GM23248 (cell line): ENCODE measurements at regions not wholly inside any gene's neighbourhood (a gene's known extent, or its start where the extent isn't known, plus 50 kb on each side); places are given as distances from the start of the nearest gene placed in this dataset.

Source experiments
- DNase-seq: peaks from one replicate; pipeline ENCODE4 v3.0.0-alpha.2; 2015
- H2AFZ ChIP-seq: fragments of 200-600 bp; sonication (generic); 2 replicates; pipeline ENCODE4 v1.6.1; 2016; ENCODE audit warnings: antibody characterized with exemption
- H3F3A ChIP-seq: fragments of 200-600 bp; sonication (generic); 2 replicates; pipeline ENCODE4 v1.6.1; 2016; ENCODE audit warnings: mild to moderate bottlenecking, antibody characterized with exemption, mixed run types; ENCODE audit not compliant: insufficient read depth
- H3K27ac ChIP-seq: fragments of 200-600 bp; sonication (generic); 2 replicates; pipeline ENCODE4 v1.5.1; 2016; ENCODE audit warnings: mild to moderate bottlenecking
- H3K27me3 ChIP-seq: fragments of 200-600 bp; sonication (generic); replicated peaks from 2 replicates; pipeline ENCODE4 v1.6.1; 2016; ENCODE audit warnings: mild to moderate bottlenecking; ENCODE audit not compliant: insufficient read depth
- H3K36me3 ChIP-seq: fragments of 200-600 bp; sonication (generic); 2 replicates; pipeline ENCODE4 v1.6.1; 2016; ENCODE audit warnings: low read depth, mild to moderate bottlenecking
- H3K4me1 ChIP-seq: fragments of 200-600 bp; sonication (generic); 2 replicates; pipeline ENCODE4 v1.6.1; 2016; ENCODE audit warnings: mild to moderate bottlenecking; ENCODE audit not compliant: insufficient read depth
- H3K4me2 ChIP-seq: fragments of 200-600 bp; sonication (generic); one replicate; pipeline ENCODE4 v1.6.1; 2016; ENCODE audit warnings: mild to moderate bottlenecking; ENCODE audit not compliant: unreplicated experiment
- H3K4me3 ChIP-seq: fragments of 200-600 bp; sonication (generic); 2 replicates; pipeline ENCODE4 v1.5.1; 2016; ENCODE audit warnings: mild to moderate bottlenecking
- H3K79me2 ChIP-seq: fragments of 200-600 bp; sonication (generic); 2 replicates; pipeline ENCODE4 v1.6.1; 2016; ENCODE audit warnings: mild to moderate bottlenecking; ENCODE audit not compliant: insufficient read depth
- H3K9ac ChIP-seq: fragments of 200-600 bp; sonication (generic); 2 replicates; pipeline ENCODE4 v1.6.1; 2016; ENCODE audit warnings: mild to moderate bottlenecking
- H3K9me2 ChIP-seq: fragments of 200-600 bp; sonication (generic); 2 replicates; pipeline ENCODE4 v1.6.1; 2016; ENCODE audit warnings: mixed run types, mild to moderate bottlenecking, moderate library complexity; ENCODE audit not compliant: insufficient read depth
- H3K9me3 ChIP-seq: fragments of 200-600 bp; sonication (generic); one replicate; pipeline ENCODE4 v1.6.1; 2017; ENCODE audit warnings: low read depth
- H4K20me1 ChIP-seq: fragments of 200-600 bp; sonication (generic); 2 replicates; pipeline ENCODE4 v1.6.0; 2016; ENCODE audit not compliant: insufficient read depth
- EZH2 ChIP-seq: fragments of 200-600 bp; sonication (generic); IDR thresholded peaks from 2 replicates; pipeline ENCODE4 v1.6.1; 2018; ENCODE audit warnings: antibody characterized with exemption, mild to moderate bottlenecking; ENCODE audit not compliant: insufficient read depth, poor library complexity, severe bottlenecking
- EZH2phosphoT487 ChIP-seq: fragments of 200-600 bp; sonication (generic); IDR thresholded peaks from 2 replicates; pipeline ENCODE4 v1.6.1; 2018; ENCODE audit warnings: antibody characterized with exemption, moderate library complexity, mild to moderate bottlenecking, low read depth; ENCODE audit not compliant: insufficient read depth
- WGBS, 2 experiments: methylation state at CpG; one replicate each; pipeline ENCODE4 v1.1.6; 2015 to 2017; ENCODE audit warnings: low lambda C conversion rate in 2 of 2, low coverage in 1 of 2; ENCODE audit errors: missing lambda C conversion rate in 2 of 2; 5-methylcytosine and 5-hydroxymethylcytosine counted together
- in situ Hi-C: fragments of 300-500 bp; cut with MboI; formaldehyde crosslinking; loops from 2 replicates; pipeline ENCODE4 v1.15.0; 2020

DNA sequence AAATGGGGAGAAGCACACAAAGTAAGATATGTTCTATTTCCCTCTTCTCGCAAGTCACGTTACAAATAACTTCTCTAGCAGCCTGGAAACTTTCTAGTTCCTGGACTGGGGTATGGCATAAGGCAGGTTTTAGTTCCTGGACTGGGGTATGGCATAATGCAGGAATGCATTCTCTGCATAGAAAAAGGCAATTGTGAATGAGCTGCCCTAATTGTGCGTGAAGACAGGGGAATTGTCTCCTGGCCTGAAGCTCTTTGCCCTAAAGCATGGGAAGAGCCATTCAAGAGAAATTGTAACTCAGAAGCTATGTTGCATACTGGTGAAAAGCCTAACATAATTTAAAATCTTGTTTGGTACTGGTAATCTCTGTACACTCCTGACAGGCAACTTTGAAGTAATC lies 54.3 kb upstream of the CBLB start:
- 95 to 99% methylated on average over 3 of the region's 3 CpGs for WGBS, 2 experiments
- TF ChIP-seq EZH2, result no peak
- TF ChIP-seq EZH2phosphoT487, result no peak
- Histone ChIP-seq H3K4me1 (no peaks in the 10 kb centered on the region), H3K4me2 (no peak overlapping the region), H2AFZ (no peak overlapping the region), H3K9me2 (no peaks in the 10 kb centered on the region), H3K9me3 (no peaks in the 10 kb centered on the region), H3F3A (no peaks in the 10 kb centered on the region), H3K27me3 (no peaks in the 10 kb centered on the region), H4K20me1 (no peaks in the 10 kb centered on the region), H3K36me3 (no peaks in the 10 kb centered on the region), H3K79me2 (no peaks in the 10 kb centered on the region), H3K9ac (no peak overlapping the region), H3K4me3 (no peak overlapping the region), H3K27ac (no peak overlapping the region)
- in situ Hi-C loops, result no loop called here
- DNase-seq, result no peak

DNA sequence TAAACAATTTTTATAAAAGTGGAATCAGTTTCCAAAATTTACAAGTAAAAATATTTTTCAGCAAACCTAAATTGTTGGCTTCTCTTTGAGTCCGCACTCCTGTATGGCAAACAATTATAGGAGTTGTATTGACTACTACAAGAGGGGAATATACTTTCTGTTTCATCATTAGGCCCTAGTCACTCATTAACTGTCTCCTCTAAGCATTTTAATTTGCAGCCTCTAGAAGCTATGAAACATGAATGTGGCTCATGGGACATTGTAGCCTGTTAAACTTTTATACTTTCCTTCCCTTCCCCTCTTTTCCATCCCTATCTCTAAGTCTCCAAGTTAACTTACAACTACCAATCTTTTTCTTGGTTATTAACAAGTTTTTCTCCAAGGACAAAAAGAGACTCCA lies 58.9 kb upstream of the CBLB start:
- peak overlapping the region; percentile 3; the same call in 1 of the 2 replicates for H2AFZ ChIP-seq
- H3K79me2 ChIP-seq, result no peaks in the 10 kb centered on the region
- H3K36me3 ChIP-seq, result no peaks in the 10 kb centered on the region
- no peak overlapping the region for H3K9ac ChIP-seq
- H3K9me3 ChIP-seq, result no peaks in the 10 kb centered on the region
- in situ Hi-C loops, result no loop called here
- H3K4me3 ChIP-seq, result no peak overlapping the region
- TF ChIP-seq EZH2 (no peak), EZH2phosphoT487 (no peak)
- WGBS, 2 experiments, result 86 to 98% methylated on average over 1 of the region's 1 CpG
- H3K27me3 ChIP-seq, result no peaks in the 10 kb centered on the region
- no peak overlapping the region for H3K27ac ChIP-seq
- H3K4me2 ChIP-seq, result no peak overlapping the region
- no peaks in the 10 kb centered on the region for H3F3A ChIP-seq
- DNase-seq, result no peak
- H3K9me2 ChIP-seq, result no peaks in the 10 kb centered on the region
- H3K4me1 ChIP-seq, result peaks cover 7% of the 10 kb centered on the region; the same call in 1 of the 2 replicates
- H4K20me1 ChIP-seq, result no peaks in the 10 kb centered on the region

- H3K9ac ChIP-seq, result no peak overlapping the region
- H3K4me2 ChIP-seq, result no peak overlapping the region
- H2AFZ ChIP-seq, result no peak overlapping the region
- peaks cover 7% of the 10 kb centered on the region; the same call in 1 of the 2 replicates for H3K4me1 ChIP-seq
- H3K79me2 ChIP-seq, result no peaks in the 10 kb centered on the region
- in situ Hi-C loops, result no loop called here
- no peaks in the 10 kb centered on the region for H3F3A ChIP-seq
- no peak overlapping the region for H3K27ac ChIP-seq
- no peaks in the 10 kb centered on the region for H3K36me3 ChIP-seq
- H3K9me3 ChIP-seq, result no peaks in the 10 kb centered on the region
- 89 to 93% methylated on average over 3 of the region's 3 CpGs for WGBS, 2 experiments
- H3K27me3 ChIP-seq, result no peaks in the 10 kb centered on the region
- no peak for TF ChIP-seq EZH2phosphoT487
- no peak for TF ChIP-seq EZH2
- no peaks in the 10 kb centered on the region for H3K9me2 ChIP-seq
- no peak for DNase-seq
- H4K20me1 ChIP-seq, result no peaks in the 10 kb centered on the region
- H3K4me3 ChIP-seq, result no peak overlapping the region
These were observed 61.9 kb upstream of the CBLB start for GRCh38 chr3:105930733-105931132.

DNA sequence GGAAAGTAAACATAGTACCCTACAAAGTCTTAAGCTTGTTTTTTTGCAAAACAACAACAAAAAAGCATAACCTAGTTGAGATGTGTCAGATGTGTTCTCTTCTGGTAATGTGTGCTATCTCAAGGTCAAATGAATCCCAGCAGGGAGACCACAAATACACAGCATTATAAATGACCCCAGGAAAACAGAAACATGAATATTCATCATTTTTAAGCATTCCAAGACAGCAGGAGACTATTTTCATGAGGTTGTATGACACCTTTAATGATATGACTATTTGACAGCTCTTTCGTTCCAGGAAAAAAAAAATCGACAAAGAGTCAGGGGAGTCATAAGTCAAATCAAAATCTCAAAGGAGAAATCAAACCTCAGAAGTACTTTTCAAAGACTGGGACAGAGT lies 62.7 kb upstream of the CBLB start:
- H3K36me3 ChIP-seq, result no peaks in the 10 kb centered on the region
- no peak for TF ChIP-seq EZH2phosphoT487
- no peak for TF ChIP-seq EZH2
- no peaks in the 10 kb centered on the region for H3K27me3 ChIP-seq
- H3K9ac ChIP-seq, result no peak overlapping the region
- H3K79me2 ChIP-seq, result no peaks in the 10 kb centered on the region
- no peak for DNase-seq
- H3K27ac ChIP-seq, result no peak overlapping the region
- WGBS, 2 experiments, result 45 to 66% methylated on average over 2 of the region's 2 CpGs
- H3K4me3 ChIP-seq, result no peak overlapping the region
- H2AFZ ChIP-seq, result no peak overlapping the region
- H4K20me1 ChIP-seq, result no peaks in the 10 kb centered on the region
- in situ Hi-C loops, result no loop called here
- H3K4me2 ChIP-seq, result no peak overlapping the region
- no peaks in the 10 kb centered on the region for H3K9me3 ChIP-seq
- H3K4me1 ChIP-seq, result peaks cover 7% of the 10 kb centered on the region; the same call in 1 of the 2 replicates
- no peaks in the 10 kb centered on the region for H3F3A ChIP-seq
- H3K9me2 ChIP-seq, result no peaks in the 10 kb centered on the region

DNA sequence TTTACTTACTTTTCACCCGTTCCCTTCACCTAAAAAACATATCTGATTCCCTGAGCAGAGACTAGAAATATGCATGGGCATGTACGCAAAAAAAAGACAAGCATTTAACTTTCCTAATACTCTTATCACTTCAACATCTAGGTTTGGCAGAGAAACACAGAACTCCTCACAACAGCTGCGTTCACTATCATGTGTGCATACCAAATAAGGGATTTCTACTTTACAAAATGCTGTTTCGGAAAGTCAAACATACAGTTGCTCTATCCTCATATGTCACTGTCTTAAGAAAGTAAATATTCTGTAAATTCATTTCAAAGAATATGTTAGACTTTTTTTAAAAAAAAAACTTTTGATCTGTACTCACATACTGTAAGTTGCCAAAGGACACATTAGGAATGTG lies 65.1 kb upstream of the CBLB start:
- H3K36me3 ChIP-seq, result no peaks in the 10 kb centered on the region
- DNase-seq, result no peak
- H3K27me3 ChIP-seq, result no peaks in the 10 kb centered on the region
- H3K4me3 ChIP-seq, result no peak overlapping the region
- in situ Hi-C loops, result no loop called here
- no peak overlapping the region for H3K4me2 ChIP-seq
- TF ChIP-seq EZH2phosphoT487 (no peak), EZH2 (no peak)
- no peaks in the 10 kb centered on the region for H4K20me1 ChIP-seq
- H3K9ac ChIP-seq, result no peak overlapping the region
- no peaks in the 10 kb centered on the region for H3K9me3 ChIP-seq
- no peak overlapping the region for H2AFZ ChIP-seq
- H3F3A ChIP-seq, result no peaks in the 10 kb centered on the region
- H3K79me2 ChIP-seq, result no peaks in the 10 kb centered on the region
- no peaks in the 10 kb centered on the region for H3K9me2 ChIP-seq
- peaks cover 20% of the 10 kb centered on the region for H3K4me1 ChIP-seq
- 88 to 90% methylated on average over 4 of the region's 4 CpGs for WGBS, 2 experiments
- no peak overlapping the region for H3K27ac ChIP-seq
